ENCODE measurements at regions not wholly inside any gene's neighbourhood (a gene's known extent, or its start where the extent isn't known, plus 50 kb on each side); places are given as distances from the start of the nearest gene placed in this dataset.

- TF ChIP-seq CTCF (conservative IDR thresholded peaks at IDR 0.05): no peak
- TF ChIP-seq ZFX (IDR thresholded peaks at IDR 0.05): no peak
Observed at GRCh38 chr13:64675255-64675892, 2554.8 kb downstream of the PCDH9 start.

Measured in C4-2B (cell line).